OCI-LY7 (cell line): ENCODE measurements at regions not wholly inside any gene's neighbourhood (a gene's known extent, or its start where the extent isn't known, plus 50 kb on each side); places are given as distances from the start of the nearest gene placed in this dataset.

Experiments used
- EZH2phosphoT487 ChIP-seq: fragments of 200-600 bp; sonication (generic); IDR thresholded peaks from 2 replicates; pipeline ENCODE4 v1.6.1; 2018; ENCODE audit warnings: low read depth, borderline replicate concordance, mild to moderate bottlenecking, mixed run types, antibody characterized with exemption, low read length, moderate library complexity, mixed read lengths
- TF ChIP-seq, protein P1 (sequence below): fragments of 200-600 bp; sonication (generic); conservative IDR thresholded peaks from 2 replicates; pipeline ENCODE4 v1.5.1; 2014; ENCODE audit warnings: mild to moderate bottlenecking, antibody characterized with exemption, low read length, moderate library complexity, mixed read lengths

DNA sequence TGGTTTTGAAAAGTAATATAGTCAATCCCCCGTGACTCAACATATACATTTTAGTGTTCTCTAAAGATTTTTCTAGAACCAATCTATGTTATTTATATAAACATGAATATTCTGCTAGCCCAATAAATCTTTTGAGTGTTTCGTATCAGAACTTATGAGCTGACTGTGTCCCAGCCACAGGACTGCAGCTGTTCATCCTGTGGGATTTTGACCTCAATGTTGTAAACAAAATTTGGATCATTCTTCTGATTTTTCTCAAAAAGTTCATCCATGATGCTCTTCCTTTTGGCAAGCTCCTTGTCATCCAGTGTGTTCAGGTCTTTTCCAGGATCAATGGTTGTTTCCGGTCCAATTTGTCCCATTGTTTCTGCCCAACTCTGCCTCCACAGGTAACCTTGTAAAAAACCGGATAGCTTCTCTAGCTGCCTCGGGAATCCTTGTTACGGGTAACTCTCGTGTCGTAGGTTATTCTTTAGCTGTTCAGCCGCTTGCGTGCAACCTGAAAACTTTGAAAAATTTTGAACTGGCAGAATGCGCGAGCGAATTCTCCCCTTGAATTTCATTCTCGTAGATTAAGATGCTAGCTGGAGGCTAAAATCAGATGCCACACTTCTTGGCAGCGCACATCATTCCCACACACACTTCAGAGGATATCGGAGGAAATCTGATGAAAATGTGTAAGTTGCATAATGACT is 195.2 kb downstream of the SH3BP4 start:
- TF ChIP-seq EZH2phosphoT487: no peak
- TF ChIP-seq, protein P1, sequence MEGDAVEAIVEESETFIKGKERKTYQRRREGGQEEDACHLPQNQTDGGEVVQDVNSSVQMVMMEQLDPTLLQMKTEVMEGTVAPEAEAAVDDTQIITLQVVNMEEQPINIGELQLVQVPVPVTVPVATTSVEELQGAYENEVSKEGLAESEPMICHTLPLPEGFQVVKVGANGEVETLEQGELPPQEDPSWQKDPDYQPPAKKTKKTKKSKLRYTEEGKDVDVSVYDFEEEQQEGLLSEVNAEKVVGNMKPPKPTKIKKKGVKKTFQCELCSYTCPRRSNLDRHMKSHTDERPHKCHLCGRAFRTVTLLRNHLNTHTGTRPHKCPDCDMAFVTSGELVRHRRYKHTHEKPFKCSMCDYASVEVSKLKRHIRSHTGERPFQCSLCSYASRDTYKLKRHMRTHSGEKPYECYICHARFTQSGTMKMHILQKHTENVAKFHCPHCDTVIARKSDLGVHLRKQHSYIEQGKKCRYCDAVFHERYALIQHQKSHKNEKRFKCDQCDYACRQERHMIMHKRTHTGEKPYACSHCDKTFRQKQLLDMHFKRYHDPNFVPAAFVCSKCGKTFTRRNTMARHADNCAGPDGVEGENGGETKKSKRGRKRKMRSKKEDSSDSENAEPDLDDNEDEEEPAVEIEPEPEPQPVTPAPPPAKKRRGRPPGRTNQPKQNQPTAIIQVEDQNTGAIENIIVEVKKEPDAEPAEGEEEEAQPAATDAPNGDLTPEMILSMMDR: no peak
